ENCODE measurements at regions not wholly inside any gene's neighbourhood (a gene's known extent, or its start where the extent isn't known, plus 50 kb on each side); places are given as distances from the start of the nearest gene placed in this dataset.

DNA sequence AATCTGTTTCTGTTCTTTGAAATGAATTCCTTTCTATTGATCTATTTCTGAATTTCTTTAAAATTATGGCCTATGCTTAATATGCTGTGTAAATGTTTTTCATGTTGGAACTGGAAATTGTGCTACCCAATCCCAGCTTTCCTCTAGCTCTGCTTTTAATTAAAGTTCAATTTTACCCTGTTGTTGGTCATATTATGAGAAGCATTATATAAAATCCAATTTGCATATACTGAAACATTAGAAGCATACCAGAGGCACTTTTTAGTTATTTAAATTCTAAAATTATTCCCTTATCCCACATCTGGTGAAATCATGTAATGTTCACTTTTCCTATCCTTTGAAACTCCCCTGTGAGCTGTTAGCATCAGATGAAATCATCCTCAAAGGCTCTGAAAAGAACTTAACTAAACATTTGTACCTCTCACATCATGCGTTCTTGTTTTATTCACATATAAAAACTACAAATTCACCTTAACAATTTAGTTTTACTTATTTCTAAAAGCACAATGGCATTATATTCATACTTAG, 160.6 kb upstream of the COL21A1 start:
- DNase-seq (ENCODE audit: low read depth) = no peak

DNA sequence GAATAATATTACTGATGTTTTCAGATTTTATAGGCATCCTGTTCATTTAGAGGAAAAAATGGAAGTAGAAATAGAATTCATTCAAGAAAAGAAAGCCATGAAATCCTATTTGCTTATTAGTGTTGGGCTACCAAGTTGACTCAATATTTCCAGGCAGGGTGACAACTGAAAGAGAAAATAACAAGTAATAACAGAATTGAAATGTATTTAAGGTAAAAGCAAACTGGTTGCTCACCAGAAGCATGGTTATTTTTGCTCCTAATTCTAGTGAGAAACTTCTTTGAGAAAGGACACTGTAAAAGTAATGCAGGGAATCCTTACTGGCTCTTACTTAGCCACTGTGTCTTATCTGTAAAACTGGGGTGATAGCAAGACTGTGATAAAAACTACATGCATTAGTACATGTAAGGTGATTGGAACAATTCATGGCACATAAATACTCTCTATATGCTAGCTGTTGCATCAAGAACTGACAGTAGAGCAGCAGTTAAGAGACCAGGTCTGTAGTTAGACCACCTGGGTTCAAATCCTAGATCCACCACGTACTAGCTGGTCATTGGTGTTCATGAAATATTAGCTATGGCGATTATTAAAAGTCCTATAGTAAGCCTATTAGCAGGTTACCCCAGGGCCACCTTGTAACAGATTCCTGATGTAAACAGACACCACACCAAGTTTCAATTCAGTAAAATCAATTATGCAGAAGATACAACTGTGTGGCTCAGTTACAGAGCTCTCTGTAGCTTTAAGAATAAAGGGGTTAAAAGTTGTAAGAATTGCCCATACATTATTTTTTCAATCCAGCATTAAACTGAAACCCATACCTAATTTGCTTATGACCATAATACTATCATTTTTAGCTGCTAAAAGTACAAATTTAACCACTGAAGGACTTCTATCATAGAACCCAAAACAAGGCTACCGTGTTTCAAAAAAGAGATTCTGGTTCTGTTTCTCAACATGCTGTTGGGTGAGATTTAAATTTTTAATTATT, 159.2 kb upstream of the COL21A1 start:
- DNase-seq (ENCODE audit: low read depth) = no peak

DNA sequence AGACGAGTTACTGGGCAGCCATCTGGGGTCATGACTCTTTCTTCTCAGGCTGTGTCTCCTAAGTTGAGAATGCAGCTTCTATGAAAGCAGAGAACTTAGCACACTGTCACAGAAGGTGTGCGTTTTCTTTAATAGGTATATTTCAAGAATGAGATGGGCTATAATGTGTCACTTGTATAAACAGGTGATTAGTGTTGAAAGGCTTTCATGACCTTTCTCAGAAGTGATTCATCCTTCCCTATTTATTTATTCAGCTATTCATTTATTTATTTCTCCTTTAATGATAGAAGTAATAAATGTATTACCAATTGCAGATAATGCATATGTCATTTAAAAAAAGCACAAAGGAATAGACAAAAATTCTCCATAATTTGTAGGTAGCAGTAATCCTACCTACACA, 157.2 kb upstream of the COL21A1 start:
- DNase-seq (ENCODE audit: low read depth) = no peak

DNA sequence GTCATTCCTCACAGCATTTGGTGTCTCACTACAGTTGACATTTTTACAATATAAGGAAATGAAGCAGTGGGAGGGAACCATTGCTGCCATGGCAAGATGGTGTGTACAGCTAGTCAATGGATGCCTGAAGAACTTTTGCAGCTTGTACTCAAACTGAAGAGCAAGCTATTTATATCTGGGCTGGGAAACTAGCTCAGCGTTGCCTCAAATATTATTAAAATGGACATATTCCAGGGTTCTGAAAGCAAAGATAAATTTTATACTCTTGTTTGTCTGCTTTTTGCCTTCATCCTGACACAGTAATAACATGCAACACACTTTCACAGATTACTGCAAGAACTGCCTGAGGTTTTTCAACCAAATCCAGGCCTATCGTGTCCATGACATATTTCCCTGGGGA, 156.4 kb upstream of the COL21A1 start:
- DNase-seq (ENCODE audit: low read depth) = no peak

DNA sequence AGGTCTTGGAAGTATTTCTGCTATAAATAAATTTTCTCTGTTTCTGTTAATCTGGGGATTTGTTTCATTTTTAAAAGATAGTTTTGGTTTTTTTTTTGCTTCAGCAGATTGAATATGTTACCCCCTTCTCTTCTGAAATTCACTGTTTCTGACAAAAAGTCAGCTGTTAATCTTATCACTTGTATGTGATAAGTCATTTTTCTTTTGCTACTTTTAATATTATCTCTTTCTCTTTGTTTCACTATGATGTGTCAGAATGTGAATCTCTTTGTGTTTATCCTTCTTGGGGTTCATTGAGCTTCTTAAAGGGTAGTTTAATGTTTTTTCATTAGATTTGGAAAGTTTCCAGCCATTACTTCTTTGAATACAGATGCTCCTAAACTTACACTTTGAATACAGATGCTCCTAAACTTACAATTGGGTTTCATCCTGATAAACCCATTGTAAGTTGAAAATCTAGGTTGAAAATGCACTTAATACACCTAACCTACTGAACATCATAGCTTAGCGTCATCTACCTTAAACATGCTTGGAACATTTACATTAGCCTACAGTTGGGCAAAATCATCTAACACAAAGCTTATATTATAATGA, 154.2 kb upstream of the COL21A1 start:
- no peak for DNase-seq (ENCODE audit: low read depth)

DNA sequence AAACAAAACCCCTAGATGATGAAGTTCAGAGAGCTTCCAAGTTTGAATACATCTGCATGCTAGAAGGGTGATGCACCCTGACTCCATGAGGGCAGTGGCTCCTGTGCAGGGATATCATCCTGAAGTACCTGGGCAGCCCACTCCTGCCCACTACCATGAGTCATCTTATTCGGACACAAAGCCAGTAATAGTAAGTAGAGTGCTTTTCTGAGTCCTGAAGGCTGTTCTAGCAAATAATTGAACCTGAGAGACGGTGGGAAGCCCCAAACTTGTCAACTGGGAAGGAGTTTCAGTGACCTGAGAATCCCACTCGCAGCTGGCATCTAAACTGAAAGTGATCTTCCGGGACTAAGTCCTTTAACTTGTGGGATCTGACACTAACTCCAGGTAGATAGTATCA, 152.9 kb upstream of the COL21A1 start:
- DNase-seq (ENCODE audit: low read depth) = no peak

DNA sequence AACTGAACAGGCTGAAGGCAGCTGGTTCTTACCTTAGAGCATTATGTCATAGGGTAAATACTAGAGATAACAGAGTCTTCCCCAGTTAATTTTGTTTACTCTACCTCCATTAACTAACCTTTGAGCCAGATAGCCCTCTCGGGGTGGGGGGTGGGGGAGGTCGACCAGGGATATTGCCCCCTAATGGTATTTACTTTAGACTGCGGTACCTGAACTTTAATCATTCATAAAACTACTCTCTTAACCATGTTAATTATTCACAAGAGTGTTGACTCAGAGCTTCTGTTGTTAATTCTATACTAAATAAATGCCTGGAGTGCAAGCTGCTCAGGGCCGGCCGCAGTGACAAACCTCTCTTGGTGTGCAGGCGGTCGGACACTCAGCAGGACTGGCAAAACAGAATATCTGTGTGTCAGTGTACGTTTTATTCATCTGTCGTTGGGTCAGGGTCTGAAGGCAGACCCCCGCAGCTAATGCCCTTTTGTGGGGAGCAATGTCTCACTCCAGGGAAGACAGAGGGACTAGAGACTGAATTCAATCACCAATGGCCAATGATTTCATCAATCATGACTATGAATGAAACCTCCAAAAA, 152.4 kb upstream of the COL21A1 start:
- no peak for DNase-seq (ENCODE audit: low read depth)

DNA sequence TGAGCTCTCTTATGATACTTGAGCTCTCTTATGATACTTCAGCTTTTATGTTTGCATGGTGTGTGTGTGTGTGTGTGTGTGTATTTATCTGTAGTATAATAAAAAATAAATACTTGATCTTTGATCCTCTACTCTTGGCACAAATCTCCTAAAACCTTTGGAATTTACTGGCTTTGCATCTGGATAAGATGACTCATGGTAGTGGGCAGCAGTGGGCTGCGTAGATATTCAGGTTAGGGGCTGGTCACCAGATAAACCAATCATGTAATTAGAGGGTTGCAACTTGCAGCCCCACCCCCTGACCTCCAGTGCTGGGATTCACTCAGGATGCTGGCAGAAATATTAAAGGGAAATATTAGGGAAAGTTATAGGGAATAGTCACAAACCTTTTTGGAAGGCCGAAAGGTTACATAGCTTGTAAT, 151.9 kb upstream of the COL21A1 start:
- DNase-seq (ENCODE audit: low read depth) = no peak

DNA sequence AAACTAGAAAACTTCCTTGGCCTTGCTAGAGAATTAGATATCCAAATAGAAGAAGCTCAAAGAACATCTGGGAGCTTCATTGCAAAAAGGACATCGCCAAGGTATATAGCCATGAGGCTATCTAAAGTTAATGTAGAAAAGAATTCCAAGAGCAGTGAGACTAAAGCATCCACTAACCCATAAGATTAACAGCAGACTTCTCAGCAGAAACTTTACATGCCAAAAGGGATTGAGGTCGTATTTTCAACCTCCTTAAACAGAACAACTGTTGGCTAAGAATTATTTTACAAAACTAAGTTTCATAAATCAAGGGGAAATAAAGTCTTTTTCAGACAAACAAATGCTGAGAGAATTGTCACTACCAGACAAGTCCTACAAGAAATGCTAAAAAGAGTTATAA, 149.1 kb upstream of the COL21A1 start:
- no peak for DNase-seq (ENCODE audit: low read depth)

DNA sequence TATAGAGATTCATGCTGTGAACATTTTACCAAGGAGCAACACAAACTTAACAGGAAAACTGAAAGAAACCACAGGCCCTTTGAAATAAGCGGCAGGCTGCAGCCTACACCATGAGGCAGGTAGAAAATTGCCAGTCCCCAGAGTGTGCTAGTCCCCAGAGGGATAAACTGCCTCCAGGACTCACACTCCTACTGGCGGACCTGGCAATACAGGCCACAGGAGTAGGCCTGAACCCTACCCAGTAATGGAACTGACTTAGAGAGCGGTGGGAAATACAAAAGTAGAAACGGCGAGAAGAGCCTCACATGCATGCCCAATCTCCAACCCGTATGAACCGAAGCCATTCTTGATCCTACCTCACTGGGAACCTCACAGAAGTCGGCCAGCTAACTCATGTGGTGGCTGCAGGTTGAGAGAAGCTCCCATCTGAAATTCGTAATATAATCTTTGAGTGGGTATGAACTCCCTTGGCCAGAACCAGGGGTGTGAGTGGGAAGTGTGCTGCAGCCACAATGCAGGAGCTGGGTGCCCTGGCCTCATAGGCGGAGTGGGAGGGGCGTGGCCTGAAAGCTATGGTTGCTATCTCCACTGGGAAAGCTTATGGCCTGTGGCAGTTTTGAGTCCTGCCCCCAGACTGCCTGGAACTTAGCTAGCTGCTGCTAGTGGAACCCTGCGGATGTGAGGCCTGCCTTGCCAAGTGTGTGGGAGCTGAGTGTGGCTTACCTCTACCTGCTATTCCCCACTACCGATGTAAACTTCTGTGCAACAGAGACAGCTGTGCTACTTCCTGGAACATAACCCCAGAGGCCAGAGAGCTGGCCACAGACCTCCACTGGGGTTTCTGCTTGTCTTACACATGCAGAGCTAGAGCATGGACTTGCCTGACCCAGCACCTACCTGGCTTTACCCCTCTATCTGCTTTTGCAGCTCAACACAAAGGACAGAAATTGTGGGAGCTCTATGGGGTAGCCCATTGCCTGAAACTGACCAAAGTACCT, 146.5 kb upstream of the COL21A1 start:
- no peak for DNase-seq (ENCODE audit: low read depth)

DNA sequence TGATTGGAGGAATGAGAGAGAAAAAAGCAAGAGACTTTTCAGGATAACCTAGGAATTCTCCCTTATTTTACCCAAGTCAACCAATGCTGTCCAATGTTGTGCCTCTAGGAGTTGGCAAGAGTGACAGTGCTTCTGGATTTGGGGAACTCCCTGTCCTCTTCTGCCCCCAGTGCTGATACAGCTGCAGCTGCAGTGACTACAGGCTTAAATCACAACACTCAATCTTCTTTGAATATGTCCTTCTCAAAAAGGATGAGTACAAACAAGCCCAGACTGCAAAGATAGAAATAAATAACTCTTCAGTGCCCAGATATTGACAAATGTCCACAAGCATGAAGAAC, 141.0 kb upstream of the COL21A1 start:
- DNase-seq (ENCODE audit: low read depth) = no peak

DNA sequence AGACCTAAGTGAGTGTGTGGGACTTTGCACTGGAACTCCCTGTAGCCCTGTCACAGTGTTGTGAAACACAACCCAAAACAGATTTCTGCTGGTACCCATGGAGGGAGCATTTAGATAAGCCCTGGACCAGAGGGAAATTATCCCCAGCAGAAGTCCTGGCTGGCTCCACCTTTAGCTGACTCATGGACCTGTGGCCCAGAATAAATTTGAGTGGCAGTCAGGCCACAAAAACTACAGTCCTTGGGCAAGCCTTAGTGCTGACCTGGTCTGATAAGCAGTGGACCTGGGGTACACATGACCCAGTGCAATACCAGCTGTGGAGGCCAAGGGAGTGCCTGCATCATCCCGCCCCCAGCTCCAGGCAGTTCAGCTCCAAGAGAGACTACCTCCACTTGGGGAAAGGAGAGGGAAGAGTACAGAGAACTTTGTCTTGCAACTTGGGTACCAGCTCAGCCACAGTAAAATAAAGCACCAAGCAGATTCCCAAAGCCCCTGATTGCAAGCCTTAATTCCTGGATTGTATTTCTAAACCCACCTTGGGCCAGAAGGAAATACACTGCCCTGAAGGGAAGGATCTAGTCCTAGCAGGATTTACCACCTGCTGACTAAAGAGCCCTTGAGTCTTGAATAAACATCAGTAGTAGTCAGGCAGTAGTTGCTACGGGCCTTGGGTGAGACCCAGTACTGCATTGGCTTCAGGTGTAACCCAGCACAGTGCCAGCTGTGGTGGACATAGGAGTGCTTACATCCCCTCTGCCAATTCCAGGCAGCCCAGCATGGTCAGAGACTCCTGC, 140.4 kb upstream of the COL21A1 start:
- no peak for DNase-seq (ENCODE audit: low read depth)

DNA sequence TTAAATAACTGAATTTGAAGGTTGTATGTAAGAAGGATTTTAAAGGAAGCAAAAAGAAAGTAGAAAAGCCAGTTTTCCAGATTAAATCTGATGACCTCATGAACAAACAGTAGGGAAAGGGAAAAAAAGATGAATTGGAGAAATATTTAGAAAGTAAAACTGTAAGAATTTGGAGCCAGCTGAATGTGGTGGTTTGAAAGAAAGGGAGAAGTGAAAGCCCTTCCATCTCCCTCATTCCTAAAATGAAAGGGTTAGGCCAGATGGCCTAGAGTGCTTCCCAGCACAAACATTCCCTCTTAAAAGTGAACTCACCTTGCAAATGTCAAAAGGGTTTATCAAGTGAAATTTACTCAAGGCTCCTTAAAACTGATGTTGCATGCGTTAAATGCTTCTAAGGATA, 139.3 kb upstream of the COL21A1 start:
- DNase-seq (ENCODE audit: low read depth) = no peak

DNA sequence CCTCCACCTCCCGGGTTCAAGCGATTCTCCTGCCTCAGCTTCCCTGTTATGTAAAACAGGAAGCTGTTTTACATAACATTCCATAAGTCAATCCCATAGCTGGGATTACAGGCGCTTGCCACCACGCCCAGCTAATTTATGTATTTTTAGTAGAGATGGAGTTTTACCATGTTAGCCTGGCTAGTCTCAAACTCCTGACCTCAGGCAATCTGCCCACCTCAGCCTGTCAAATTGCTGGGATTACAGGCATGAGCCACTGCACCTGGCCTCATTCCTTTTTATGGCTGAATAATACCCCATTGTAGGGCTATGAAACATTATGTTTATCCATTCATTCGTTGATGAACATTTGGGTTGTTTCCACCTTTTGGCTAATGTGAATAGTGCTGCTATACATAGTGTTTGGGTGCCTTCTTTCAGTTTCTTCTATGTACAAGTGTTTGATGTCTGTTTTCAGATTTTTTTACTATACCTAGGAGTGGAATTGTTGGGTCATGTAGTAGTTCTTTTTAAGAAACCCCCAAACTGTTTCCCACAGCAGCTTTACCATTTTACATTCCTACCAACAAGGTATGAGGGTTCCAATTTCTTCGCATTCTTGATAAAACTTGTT, 138.7 kb upstream of the COL21A1 start:
- DNase-seq (ENCODE audit: low read depth) = no peak

DNA sequence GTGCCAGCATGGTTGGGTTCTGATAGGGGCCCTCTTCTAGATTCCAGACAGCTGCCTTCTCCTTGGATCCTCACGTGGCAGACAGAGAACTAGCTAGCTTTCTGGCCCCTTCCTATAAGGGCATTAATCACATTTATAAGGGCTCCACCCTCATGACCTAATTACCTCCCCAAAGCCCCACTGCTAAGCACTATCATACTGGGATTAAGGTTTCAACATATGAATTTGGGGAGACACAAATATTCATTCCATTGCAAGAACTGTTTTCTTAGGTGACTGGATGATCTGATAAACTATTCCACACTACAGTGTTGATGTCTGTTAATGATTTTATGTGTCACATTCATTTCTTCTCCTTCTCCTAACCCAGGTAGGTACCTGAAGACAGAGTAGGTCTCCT, 135.8 kb upstream of the COL21A1 start:
- no peak for DNase-seq (ENCODE audit: low read depth)

DNA sequence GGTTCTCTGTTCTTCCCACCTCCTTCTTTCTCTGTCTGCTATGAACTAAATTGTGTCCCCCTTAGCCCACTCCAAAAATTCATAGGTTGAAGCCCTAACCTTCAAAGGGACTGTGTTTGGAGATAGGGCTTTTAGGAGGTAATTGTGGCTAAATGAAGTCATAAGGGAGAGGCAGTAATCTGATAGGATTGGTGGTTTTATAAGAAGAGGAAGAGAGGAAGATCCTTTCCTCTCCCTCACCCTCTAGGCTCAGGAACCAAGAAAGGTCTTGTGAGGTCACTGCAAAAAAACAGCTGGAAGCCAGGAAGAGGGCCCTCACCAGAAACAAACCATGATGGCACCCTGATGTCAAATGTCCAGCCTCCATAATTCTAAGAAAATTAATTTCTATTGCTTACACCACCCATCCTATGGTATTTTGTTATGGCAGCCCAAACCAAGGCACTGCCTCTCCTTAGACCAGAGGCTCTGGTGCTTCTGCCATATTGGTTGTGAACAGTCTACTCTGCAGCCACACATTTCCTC, 135.1 kb upstream of the COL21A1 start:
- no peak for DNase-seq (ENCODE audit: low read depth)

DNA sequence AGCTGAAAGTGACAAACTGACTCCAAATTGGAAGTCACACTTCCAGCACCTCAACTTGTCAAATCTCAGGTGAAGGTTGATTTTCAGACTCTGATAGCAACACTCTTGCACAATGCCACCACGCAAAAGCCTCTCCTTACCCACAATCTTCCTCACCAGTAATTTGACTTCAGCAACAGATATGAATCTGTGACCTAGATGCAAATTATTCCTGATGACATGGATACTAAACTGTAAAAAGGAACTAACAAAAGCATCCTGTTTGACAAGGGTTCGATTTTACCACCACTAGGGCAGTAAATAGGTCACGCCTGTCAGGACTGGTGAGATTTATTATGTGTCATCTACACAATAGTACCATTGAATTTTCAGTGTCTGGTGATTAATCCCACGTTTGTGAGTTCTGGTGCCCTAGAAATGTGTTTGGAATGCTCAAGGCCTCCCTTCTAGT, 134.4 kb upstream of the COL21A1 start:
- DNase-seq (ENCODE audit: low read depth) = no peak

DNA sequence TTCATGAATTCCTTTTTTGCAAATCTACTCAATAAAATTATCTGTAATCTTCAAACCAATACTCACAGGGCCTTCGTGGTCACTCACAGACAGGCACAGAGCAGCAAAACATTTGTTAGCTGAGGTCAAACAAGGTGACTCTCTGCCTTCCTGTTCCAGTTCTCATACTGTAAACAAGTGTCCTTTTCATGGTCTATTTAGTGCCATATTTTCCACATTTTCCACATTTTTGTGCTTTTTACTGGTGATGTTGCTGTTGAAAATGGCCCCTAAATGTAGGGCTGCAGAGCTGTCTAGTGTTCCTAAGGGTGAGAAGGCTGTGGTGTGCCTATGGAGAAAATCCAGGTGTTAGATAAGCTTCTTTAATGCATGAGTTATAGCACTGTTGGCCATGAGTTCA, 133.1 kb upstream of the COL21A1 start:
- DNase-seq (ENCODE audit: low read depth) = no peak

DNA sequence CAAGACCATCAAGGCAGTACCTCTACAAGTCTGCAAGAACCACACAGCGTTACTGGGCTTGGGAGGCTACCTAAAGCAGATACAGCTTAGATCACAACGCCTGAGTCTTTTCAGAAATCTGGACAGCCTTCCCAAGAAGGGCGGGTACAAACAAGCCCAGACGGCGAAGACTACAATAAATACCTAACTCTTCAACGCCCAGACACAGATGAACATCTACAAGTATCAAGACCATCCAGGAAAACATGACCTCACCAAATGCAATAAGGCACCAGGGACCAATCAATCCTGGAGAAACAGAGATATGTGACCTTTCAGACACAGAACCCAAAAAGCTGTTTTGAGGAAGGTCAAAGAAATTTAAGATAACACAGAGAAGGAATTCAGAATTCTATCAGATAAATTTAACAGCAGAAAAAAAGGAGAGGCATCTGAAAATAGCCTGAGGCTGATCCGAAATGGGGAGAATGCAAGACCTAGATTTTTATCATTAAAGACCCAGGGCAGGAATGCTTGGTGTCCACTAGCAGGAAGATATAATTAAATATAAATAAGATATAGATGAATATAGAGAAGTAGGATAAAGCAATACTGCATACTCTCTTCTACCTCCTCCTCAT, 131.7 kb upstream of the COL21A1 start:
- DNase-seq (ENCODE audit: low read depth) = no peak

DNA sequence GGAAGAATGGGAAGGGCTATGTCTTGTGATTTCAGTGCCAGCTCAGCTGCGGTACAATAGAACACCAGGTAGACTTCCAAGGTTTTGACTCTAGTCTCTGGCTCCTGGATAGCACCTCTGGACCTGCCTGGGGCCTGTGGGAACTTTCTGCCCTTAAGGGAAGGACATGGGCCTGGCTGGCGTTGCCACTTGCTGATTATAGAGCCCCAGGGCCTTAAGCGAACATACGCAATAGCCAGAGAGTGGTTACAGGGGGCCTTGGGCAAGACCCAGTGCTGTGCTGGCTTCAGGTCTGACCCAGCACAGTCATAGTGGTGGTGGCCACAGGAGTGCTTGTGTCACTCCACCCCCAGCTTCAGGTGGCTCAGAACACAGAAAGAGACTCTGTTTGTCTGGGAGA, 131.1 kb upstream of the COL21A1 start:
- DNase-seq (ENCODE audit: low read depth) = no peak
